Adipose tissue (tissue), 3 donors: ENCODE measurements at regions not wholly inside any gene's neighbourhood (a gene's known extent, or its start where the extent isn't known, plus 50 kb on each side); places are given as distances from the start of the nearest gene placed in this dataset.
"Not testable (repeated sequence)": the region's sequence is repeated elsewhere in the genome, so short reads cannot be mapped to it uniquely, and the experiment has no call there.

Source experiments
- H3K27ac ChIP-seq: one replicate; pipeline ENCODE4 v1.5.1; 2013; ENCODE audit warnings: low read depth, low read length
- WGBS, 3 donors: extraction: QIAGEN DNeasy Blood & Tissue Kit; methylation state at CpG; one replicate each; pipeline ENCODE4 v1.1.7; 2013; 5-methylcytosine and 5-hydroxymethylcytosine counted together
- donor health status: healthy with polysubstance abuse.
- donor health status: Bipolar disorder and iron deficiency.
- donor health status: healthy.

DNA sequence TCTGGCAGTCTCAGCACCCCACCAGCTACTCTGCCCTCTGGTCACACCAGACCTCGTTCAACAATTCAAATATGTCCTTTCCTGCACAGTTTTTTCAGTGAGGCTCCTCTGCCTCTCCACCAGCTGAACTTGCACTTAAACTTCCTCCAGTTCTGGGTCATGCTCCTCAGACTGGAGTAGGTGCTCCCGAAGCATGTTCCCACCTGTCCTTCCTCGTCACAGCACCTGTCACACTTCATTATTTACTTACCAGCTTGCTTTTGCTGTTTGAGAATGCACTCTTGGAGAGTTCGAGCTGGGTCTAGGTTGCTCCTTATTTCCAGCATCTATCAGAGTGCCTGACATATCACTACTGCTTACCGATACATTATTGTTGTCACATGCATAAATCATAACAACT is 144.8 kb upstream of the TTC29 start:
- WGBS, 3 donors = 34 to 79% (median 68%) methylated on average over 5 of the region's 5 CpGs
- H3K27ac ChIP-seq = no peak overlapping the region

- no peak overlapping the region for H3K27ac ChIP-seq
- WGBS, 3 donors = 45 to 70% (median 60%) methylated on average over 2 of the region's 2 CpGs
These were observed 147.5 kb upstream of the TTC29 start for GRCh38 chr4:147093206-147093605.

- 73 to 89% (median 87%) methylated on average over 2 of the region's 2 CpGs for WGBS, 3 donors
- no peak overlapping the region for H3K27ac ChIP-seq
These were observed 148.6 kb upstream of the TTC29 start for GRCh38 chr4:147094238-147094637.

GRCh38 chr4:147096667-147097604 is 151.3 kb upstream of the TTC29 start:
- 20 to 29% (median 27%) methylated on average over 6 of the region's 6 CpGs for WGBS, 3 donors
- H3K27ac ChIP-seq = no peak overlapping the region

DNA sequence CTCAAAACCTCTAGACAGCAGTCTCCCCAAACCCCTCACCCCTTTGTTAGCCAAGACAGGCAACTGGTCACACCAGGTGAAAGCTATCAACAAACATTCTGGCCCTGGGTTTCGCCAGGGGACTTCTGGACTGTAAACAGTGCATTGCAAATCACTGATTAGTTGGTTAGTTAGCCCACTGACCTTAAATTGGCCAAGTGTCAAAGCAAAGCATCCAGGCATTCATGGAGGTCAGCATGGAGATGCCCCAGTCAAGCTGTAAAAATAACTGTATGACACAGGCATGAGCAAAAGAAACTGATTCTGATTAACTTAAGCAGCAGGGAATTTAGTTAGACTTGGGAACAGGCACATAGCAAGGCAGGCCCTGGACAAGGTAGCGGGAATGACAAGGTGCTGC is 156.0 kb upstream of the TTC29 start:
- 40 to 43% (median 41%) methylated on average over 2 of the region's 2 CpGs for WGBS, 3 donors
- no peak overlapping the region for H3K27ac ChIP-seq

GRCh38 chr4:147102596-147102995 is 156.9 kb upstream of the TTC29 start:
- no peak overlapping the region for H3K27ac ChIP-seq
- WGBS, 3 donors = 91 to 97% (median 95%) methylated on average over 1 of the region's 1 CpG

DNA sequence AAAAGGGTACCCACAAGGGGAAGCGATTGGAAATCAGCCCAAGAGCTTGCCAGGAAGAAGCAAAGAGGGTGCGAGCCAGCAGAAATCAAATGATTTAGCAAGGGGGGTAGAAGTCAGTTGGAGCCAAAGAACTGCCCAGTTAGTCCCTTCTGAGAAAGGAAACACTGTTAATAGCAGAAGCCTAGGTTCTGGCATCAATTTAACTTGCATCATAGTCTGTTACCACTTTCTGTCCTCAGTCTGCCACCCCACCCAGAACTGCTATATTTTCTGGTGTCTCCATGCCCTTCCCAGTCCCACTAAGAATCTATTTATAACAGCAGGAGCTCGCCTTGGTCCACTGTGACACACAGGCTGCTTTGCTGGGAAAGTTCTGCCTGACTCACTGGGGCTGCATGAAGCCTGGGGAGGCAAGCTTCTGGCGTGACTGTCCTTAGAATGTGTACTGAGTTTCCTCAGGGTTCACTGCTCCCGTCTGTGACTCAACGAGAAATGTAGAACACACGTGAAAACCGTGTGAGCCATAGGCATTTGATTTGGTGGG is 157.8 kb upstream of the TTC29 start:
- WGBS, 3 donors = 22 to 39% (median 29%) methylated on average over 8 of the region's 8 CpGs
- no peak overlapping the region for H3K27ac ChIP-seq

DNA sequence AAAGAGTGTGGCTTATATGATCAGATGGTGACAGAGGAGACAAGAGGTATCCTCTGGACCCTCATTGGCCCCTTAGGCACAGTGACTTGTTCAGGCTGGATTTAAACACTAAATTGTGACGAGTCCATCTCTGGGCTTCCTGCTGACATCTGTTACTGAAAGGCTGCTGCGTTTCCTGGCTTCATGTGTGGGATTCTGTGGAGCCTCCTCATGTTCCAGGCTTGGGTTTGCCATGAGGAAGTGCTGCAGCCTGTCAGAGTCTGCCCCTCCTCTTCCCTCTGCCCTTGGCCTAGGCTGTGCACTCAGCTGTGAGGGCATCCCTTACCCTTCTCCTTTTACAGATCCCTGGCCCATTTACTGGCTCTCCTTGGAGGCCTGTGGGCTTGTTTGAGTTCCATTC is 159.1 kb upstream of the TTC29 start:
- no peak overlapping the region for H3K27ac ChIP-seq
- WGBS, 3 donors = 62 to 70% (median 65%) methylated on average over 2 of the region's 2 CpGs

DNA sequence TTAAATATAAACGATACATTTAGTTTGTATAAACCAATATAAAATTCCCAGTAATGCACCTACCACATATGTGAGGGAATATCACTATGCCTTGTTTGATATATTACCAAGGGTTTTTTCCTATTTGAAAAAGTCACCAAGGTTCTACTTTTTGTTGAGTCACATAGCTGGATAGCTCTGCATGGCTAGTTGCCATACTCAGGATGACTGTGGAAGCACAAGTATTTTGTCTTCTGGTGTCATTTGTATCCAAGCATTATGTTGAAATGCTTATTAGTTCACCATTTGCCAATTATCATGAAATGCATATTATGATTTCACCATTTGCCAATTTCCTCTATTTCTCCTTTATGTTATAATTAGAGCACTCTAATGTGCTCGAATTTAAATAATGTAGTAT is 162.7 kb upstream of the TTC29 start:
- 73 to 89% (median 85%) methylated on average over 2 of the region's 2 CpGs for WGBS, 3 donors
- no peak overlapping the region for H3K27ac ChIP-seq

DNA sequence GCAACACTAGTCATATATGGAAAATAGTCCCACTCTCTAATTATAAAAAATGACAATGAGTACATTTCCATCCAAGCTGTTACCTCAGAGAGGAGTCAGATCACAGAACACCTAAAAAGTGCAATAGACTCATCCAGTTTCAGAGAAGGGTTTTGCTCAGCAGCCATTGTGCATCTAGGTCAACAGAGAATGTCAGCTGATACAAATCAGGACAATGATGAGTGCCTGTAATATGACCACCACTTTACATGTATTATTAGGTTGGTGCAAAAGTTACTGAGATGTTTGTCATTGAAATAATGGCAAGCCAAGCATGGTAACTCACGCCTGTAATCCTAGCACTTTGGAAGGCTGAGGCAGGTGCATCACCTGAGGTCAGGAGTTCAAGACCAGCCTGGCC is 164.1 kb upstream of the TTC29 start:
- no peak overlapping the region for H3K27ac ChIP-seq
- 70 to 92% (median 83%) methylated on average over 1 of the region's 1 CpG for WGBS, 3 donors

- 81 to 84% (median 83%) methylated on average over 7 of the region's 7 CpGs for WGBS, 3 donors
- H3K27ac ChIP-seq = no peak overlapping the region
These were observed 165.1 kb upstream of the TTC29 start for GRCh38 chr4:147110473-147111367.

DNA sequence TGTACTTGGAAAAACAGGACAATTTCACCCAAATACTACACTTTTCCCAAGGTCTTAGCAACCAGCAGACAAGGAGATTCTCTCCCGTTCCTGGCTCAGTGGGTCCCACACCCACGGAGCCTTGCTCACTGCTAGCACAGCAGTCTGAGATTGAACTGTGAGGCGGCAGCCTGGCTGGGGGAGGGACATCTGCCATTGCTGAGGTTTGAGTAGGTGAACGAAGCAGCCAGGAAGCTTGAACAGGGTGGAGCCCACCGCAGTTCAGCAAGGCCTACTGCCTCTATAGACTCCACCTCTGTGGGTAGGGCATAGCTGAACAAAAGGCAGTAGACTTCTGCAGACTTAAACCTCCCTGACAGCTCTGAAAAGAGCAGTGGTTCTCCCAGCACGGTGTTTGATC is 166.5 kb upstream of the TTC29 start:
- not testable (repeated sequence) for H3K27ac ChIP-seq
- 68 to 79% (median 78%) methylated on average over 6 of the region's 6 CpGs for WGBS, 3 donors

DNA sequence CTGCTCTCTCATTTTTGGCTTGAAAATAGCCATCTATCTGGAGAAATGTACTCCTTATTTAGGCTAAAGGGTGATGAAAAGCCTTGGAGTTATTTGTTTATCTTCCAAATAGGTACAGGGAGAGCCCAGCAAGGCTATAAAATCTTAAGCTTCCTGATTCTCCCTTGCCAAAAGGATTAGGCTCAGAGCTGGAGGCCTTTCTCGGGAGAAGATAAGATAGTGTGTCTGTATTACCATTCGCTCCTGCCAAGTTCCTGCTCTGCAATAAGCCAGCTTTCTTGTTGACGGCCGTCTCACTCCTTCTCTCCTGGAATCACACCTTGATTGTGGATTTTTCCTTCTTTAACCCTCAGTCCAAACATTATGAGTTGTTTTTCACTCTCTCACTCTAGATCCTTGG is 171.8 kb upstream of the TTC29 start:
- no peak overlapping the region for H3K27ac ChIP-seq
- 14 to 37% (median 23%) methylated on average over 4 of the region's 4 CpGs for WGBS, 3 donors

DNA sequence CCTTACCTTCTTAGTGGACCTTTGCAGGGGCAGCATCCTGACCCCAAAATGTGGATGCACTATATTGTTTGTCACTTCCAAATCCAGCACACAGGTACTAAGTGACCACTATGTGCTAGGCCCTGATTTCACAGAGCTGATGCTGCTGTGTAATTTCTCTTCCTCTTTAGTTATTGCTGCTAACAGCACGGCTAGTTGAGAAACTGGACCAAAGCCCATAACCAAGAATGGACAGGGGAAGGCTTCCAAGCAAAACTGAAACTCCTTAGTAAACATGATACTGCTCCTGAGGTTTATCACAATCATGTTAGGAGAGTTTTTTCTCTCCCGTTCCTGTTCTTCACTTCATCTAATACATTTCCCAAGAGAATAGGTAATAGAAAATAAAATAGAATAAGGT is 172.9 kb upstream of the TTC29 start:
- 29 to 33% (median 30%) methylated on average over 2 of the region's 2 CpGs for WGBS, 3 donors
- H3K27ac ChIP-seq = no peak overlapping the region

DNA sequence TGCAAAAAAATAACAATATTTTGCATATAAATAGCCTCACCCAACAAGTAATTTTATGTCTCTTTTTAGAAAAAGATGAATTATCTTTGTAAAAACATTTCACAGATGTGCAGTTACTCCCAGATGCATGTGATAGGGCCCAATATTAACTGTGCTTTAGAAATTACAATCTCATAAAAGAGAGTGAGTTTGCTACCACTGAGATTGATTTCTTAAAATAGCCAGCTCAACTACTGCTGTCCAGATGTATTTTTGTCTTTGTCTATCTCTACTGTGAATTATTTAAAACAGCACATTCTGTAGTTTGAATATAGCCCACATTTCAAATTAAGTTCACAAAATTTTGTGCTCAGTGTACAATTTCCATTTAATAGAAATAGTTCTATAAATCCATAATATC is 177.0 kb upstream of the TTC29 start:
- no peak overlapping the region for H3K27ac ChIP-seq

DNA sequence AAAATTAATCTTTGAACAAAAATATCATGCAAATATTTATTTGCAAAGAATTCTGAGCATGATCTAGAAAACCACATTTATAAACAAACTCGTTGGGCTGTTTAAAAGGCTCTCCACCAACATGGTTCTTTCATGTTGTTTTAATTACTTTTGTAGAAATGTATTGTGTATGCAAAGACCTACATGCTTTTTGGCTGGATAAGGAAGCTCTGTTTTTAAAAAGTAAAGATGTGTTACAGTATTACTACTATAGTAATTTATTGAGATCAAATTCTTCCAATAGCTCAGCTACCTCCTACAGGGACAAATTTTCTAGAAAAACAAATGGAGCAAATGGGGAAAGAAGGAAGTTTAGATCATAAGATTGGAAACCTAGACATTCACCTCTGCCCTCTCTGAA is 177.5 kb upstream of the TTC29 start:
- 35 to 41% (median 37%) methylated on average over 1 of the region's 1 CpG for WGBS, 3 donors
- no peak overlapping the region for H3K27ac ChIP-seq

GRCh38 chr4:147128787-147129186 is 183.1 kb upstream of the TTC29 start:
- H3K27ac ChIP-seq = no peak overlapping the region
- WGBS, 3 donors = 72 to 91% (median 83%) methylated on average over 1 of the region's 1 CpG

DNA sequence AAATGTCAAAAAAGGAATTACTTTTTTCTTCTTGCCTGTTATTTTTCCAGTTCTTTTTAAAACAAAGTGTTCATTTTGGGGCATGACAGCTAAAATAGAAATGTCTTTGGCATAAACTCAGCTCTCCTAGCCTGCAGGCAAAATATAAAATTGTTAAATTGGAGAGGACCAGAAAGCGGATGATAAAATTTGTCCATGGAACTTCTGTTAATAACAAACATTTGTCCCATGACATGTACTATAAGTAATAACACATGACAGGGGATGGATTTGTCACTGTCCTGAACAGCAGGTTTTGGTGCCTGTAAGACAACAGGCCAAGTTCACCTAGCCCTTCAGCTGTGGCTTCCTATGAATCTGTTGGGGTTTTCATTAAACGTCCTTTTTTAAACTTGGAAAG is 184.0 kb upstream of the TTC29 start:
- H3K27ac ChIP-seq = no peak overlapping the region
- WGBS, 3 donors = 77 to 87% (median 82%) methylated on average over 2 of the region's 2 CpGs

- WGBS, 3 donors = 73 to 78% (median 75%) methylated on average over 4 of the region's 4 CpGs
- H3K27ac ChIP-seq = no peak overlapping the region
These were observed 189.0 kb upstream of the TTC29 start for GRCh38 chr4:147134536-147135210.
